Fibroblast of lung (primary cell): ENCODE measurements at regions not wholly inside any gene's neighbourhood (a gene's known extent, or its start where the extent isn't known, plus 50 kb on each side); places are given as distances from the start of the nearest gene placed in this dataset.

Experiments used
- DNase-seq, 2 donors: peaks; one replicate each; pipeline versions ENCODE4 v3.0.0 to v3.0.0-alpha.2; 2010; ENCODE audit warnings: low read depth in 2 of 2
- H2AFZ ChIP-seq: 2 replicates; pipeline ENCODE4 v1.5.1; 2012; ENCODE audit warnings: low read length, control low read depth, inconsistent platforms
- H3K27ac ChIP-seq: 2 replicates; pipeline ENCODE4 v1.5.1; 2011; ENCODE audit warnings: low read length, control low read depth; ENCODE audit not compliant: insufficient read depth
- H3K27me3 ChIP-seq: 2 replicates; pipeline ENCODE4 v1.5.1; 2011; ENCODE audit warnings: mild to moderate bottlenecking, low read length; ENCODE audit not compliant: control insufficient read depth, insufficient read depth
- H3K36me3 ChIP-seq: 2 replicates; pipeline ENCODE4 v1.5.1; 2011; ENCODE audit warnings: low read length; ENCODE audit not compliant: control insufficient read depth, insufficient read depth
- H3K4me1 ChIP-seq: 2 replicates; pipeline ENCODE4 v1.5.1; 2011; ENCODE audit warnings: low read length; ENCODE audit not compliant: control insufficient read depth, insufficient read depth; ENCODE audit errors: extremely low read depth
- H3K4me2 ChIP-seq: 2 replicates; pipeline ENCODE4 v1.5.1; 2011; ENCODE audit warnings: low read length, control low read depth; ENCODE audit not compliant: insufficient read depth; ENCODE audit errors: extremely low read depth
- H3K4me3 ChIP-seq, 4 experiments: fragments of 200-600 bp in 1 of 4; sonication (generic) in 1 of 4; replicated peaks in 1 of 4; 2 replicates each; pipeline ENCODE4 v1.5.1; 2011 to 2016; ENCODE audit warnings: low read length in 4 of 4, low read depth in 3 of 4, mild to moderate bottlenecking in 3 of 4, control low read depth in 2 of 4, inconsistent platforms in 1 of 4, mixed read lengths in 1 of 4; ENCODE audit not compliant: insufficient read depth in 1 of 4; ENCODE audit errors: control extremely low read depth in 1 of 4
- H3K79me2 ChIP-seq: 2 replicates; pipeline ENCODE4 v1.5.1; 2012; ENCODE audit warnings: mild to moderate bottlenecking, low read length, inconsistent platforms; ENCODE audit not compliant: control insufficient read depth, insufficient read depth
- H3K9ac ChIP-seq: 2 replicates; pipeline ENCODE4 v1.5.1; 2011; ENCODE audit warnings: mild to moderate bottlenecking, low read length, control low read depth; ENCODE audit not compliant: insufficient read depth
- H3K9me3 ChIP-seq: 2 replicates; pipeline ENCODE4 v1.5.1; 2012; ENCODE audit warnings: low read depth, low read length; ENCODE audit not compliant: control insufficient read depth, insufficient read depth
- H4K20me1 ChIP-seq: 2 replicates; pipeline ENCODE4 v1.5.1; 2011; ENCODE audit warnings: low read length; ENCODE audit not compliant: control insufficient read depth, insufficient read depth; ENCODE audit errors: extremely low read depth
- EZH2 ChIP-seq: IDR thresholded peaks from 2 replicates; pipeline ENCODE4 v1.5.1; 2012; ENCODE audit warnings: low read length, control low read depth, mild to moderate bottlenecking; ENCODE audit errors: missing control alignments
- TF ChIP-seq, protein P1 (sequence below), 2 donors: IDR thresholded peaks in 1 of 2; conservative IDR thresholded peaks in 1 of 2; 1 replicate in 1 of 2; 2 replicates in 1 of 2; pipeline ENCODE4 v1.5.1; 2011 to 2012; ENCODE audit warnings: low read length in 2 of 2, control low read depth in 1 of 2, inconsistent platforms in 1 of 2, low read depth in 1 of 2, mild to moderate bottlenecking in 1 of 2

DNA sequence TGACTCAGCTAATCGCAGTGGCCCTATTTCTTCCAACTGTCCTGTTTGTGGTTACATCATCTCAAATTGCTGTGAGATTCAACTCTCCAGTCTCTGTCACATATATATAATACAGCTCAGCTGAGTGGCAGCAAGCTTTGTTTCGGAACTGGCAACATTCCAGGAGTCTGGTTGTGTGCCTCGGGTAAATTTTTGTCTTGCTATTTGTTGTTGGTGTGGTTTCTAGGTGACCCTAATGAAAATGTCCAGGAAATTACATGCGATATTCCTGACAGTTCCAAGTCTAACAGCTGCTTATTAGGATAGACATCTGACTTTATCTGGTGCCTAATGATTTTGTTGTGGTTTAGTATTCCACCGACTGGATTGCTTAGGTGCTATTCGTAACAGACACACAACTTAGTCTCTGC lies 581.8 kb downstream of the CD109 start:
- peak; percentile 20 to 25 for DNase-seq
- no peak overlapping the region for H3K9ac ChIP-seq
- no peaks in the 10 kb centered on the region for H3K27me3 ChIP-seq
- H3K4me1 ChIP-seq: peaks cover 2% of the 10 kb centered on the region
- H3K79me2 ChIP-seq: no peaks in the 10 kb centered on the region
- H4K20me1 ChIP-seq: no peaks in the 10 kb centered on the region
- H3K36me3 ChIP-seq: no peaks in the 10 kb centered on the region
- H3K9me3 ChIP-seq: no peaks in the 10 kb centered on the region
- TF ChIP-seq, protein P1, sequence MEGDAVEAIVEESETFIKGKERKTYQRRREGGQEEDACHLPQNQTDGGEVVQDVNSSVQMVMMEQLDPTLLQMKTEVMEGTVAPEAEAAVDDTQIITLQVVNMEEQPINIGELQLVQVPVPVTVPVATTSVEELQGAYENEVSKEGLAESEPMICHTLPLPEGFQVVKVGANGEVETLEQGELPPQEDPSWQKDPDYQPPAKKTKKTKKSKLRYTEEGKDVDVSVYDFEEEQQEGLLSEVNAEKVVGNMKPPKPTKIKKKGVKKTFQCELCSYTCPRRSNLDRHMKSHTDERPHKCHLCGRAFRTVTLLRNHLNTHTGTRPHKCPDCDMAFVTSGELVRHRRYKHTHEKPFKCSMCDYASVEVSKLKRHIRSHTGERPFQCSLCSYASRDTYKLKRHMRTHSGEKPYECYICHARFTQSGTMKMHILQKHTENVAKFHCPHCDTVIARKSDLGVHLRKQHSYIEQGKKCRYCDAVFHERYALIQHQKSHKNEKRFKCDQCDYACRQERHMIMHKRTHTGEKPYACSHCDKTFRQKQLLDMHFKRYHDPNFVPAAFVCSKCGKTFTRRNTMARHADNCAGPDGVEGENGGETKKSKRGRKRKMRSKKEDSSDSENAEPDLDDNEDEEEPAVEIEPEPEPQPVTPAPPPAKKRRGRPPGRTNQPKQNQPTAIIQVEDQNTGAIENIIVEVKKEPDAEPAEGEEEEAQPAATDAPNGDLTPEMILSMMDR (conservative IDR thresholded peaks at IDR 0.05 in 1 of 2, IDR thresholded peaks at IDR 0.05 in 1 of 2; ENCODE audit: low read depth in 1 of 2, low read length in 2 of 2): no peak
- no peak for TF ChIP-seq EZH2
- H3K4me3 ChIP-seq: no peak overlapping the region
- H3K27ac ChIP-seq: no peak overlapping the region
- peak overlapping the region; percentile 50 for H2AFZ ChIP-seq
- H3K4me2 ChIP-seq: peak overlapping the region; percentile 51

DNA sequence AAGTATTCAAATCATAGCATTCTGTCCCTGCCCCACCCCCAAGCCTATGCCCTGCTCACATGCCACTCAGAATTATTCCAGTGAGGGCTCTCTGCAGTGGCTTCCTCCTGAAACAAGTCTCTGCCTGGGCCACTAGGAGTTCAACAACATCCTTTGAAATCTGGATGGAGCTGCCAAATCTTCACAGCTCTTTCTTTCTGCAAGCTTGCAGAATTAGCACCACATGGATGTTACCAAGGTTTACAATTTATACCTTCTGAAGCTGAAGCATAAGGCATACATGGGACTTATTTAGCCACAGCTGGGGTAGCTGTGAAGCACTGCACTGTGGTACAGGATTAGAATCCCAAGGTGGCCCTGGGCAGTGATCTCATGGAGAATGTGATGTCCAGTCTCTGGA lies 577.5 kb downstream of the CD109 start:
- H3K27me3 ChIP-seq: no peaks in the 10 kb centered on the region
- no peak overlapping the region for H3K4me3 ChIP-seq
- H3K4me1 ChIP-seq: peaks cover 4% of the 10 kb centered on the region
- no peak overlapping the region for H3K27ac ChIP-seq
- H2AFZ ChIP-seq: no peak overlapping the region
- no peak overlapping the region for H3K9ac ChIP-seq
- H3K4me2 ChIP-seq: no peak overlapping the region
- H3K36me3 ChIP-seq: no peaks in the 10 kb centered on the region
- H3K79me2 ChIP-seq: no peaks in the 10 kb centered on the region
- no peak for DNase-seq
- H4K20me1 ChIP-seq: no peaks in the 10 kb centered on the region
- no peaks in the 10 kb centered on the region for H3K9me3 ChIP-seq
- TF ChIP-seq, protein P1 (conservative IDR thresholded peaks at IDR 0.05 in 1 of 2, IDR thresholded peaks at IDR 0.05 in 1 of 2; ENCODE audit: low read depth in 1 of 2, low read length in 2 of 2): no peak
- no peak for TF ChIP-seq EZH2

DNA sequence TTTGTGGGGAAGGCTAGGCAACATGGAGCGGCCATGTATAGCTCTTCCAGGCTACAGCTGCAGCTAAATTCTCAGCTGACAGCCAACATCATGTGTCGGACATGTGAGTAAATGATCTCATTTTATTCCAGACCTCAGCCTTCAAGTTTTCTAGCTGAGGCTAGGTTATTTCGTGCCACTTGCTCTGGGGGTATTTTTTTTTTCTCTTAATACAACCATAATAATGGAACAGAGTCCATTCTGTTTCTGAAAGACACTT lies 573.5 kb downstream of the CD109 start:
- Histone ChIP-seq H3K79me2 (no peaks in the 10 kb centered on the region), H3K27me3 (no peaks in the 10 kb centered on the region), H3K36me3 (no peaks in the 10 kb centered on the region), H4K20me1 (no peaks in the 10 kb centered on the region), H3K4me3 (no peak overlapping the region), H3K27ac (no peak overlapping the region), H3K4me2 (no peak overlapping the region), H3K9ac (no peak overlapping the region), H3K4me1 (peaks cover 2% of the 10 kb centered on the region), H2AFZ (peak overlapping the region; percentile 42), H3K9me3 (no peaks in the 10 kb centered on the region)
- peak in 1 of 2 donors; percentile 24 for DNase-seq
- no peak for TF ChIP-seq EZH2
- TF ChIP-seq, protein P1 (conservative IDR thresholded peaks at IDR 0.05 in 1 of 2, IDR thresholded peaks at IDR 0.05 in 1 of 2; ENCODE audit: low read depth in 1 of 2, low read length in 2 of 2): no peak
